ENCODE measurements at regions not wholly inside any gene's neighbourhood (a gene's known extent, or its start where the extent isn't known, plus 50 kb on each side); places are given as distances from the start of the nearest gene placed in this dataset.

DNA sequence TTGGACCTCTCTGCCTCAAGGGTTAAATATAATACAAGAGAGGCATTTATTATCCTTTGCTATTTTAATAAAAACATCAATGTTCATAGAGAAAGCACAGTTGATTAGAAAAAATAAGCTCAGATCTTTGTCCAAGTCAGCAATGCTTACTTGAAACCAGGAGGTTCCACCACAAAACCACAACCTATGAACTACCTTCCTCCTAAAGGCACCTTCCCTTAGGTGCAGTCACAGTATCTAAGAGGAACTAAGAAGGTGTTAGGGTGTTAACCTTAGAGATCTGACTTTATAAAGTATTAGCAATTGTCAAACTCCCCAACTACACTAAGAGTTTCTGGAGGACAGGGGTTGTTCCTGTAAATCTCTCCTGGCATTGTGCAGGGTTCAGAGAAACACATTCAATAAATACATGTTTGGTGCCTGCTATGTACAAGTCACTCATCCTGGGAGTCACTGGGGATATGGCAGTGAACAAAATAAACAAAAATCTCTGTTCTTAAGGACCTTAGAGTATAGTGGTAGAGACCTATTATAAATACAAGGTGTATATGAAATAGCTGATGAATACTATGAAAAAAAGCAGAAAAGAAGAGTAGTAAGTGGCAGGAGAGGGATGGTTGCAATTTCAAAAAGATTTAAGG is 208.6 kb downstream of the NFKBIZ start:
- H3K4me3 ChIP-seq = no peak overlapping the region
- FAIRE-seq = peak; percentile 98
- BruUV-seq (replicated peaks) = no TSS peak
- no peak for TF ChIP-seq MYB (IDR thresholded peaks at IDR 0.05; ENCODE audit: borderline replicate concordance, low read depth, low read length)
- TF ChIP-seq WRNIP1 (IDR thresholded peaks at IDR 0.05; ENCODE audit: borderline replicate concordance, low read depth, low read length) = no peak
- peak; percentile 84 for TF ChIP-seq MTA2 (IDR thresholded peaks at IDR 0.05; ENCODE audit: low read depth)
- TF ChIP-seq HDAC6 (IDR thresholded peaks at IDR 0.05; ENCODE audit: unreplicated experiment) = no peak
- TF ChIP-seq HDGF (IDR thresholded peaks at IDR 0.05) = no peak
- TF ChIP-seq ESRRA (IDR thresholded peaks at IDR 0.05; ENCODE audit: low read length) = no peak
- TF ChIP-seq, protein P1, sequence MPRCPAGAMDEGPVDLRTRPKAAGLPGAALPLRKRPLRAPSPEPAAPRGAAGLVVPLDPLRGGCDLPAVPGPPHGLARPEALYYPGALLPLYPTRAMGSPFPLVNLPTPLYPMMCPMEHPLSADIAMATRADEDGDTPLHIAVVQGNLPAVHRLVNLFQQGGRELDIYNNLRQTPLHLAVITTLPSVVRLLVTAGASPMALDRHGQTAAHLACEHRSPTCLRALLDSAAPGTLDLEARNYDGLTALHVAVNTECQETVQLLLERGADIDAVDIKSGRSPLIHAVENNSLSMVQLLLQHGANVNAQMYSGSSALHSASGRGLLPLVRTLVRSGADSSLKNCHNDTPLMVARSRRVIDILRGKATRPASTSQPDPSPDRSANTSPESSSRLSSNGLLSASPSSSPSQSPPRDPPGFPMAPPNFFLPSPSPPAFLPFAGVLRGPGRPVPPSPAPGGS (IDR thresholded peaks at IDR 0.05; ENCODE audit: borderline replicate concordance, insufficient read depth, low read depth, low read length, poor library complexity, severe bottlenecking) = no peak
- TF ChIP-seq, protein P2, sequence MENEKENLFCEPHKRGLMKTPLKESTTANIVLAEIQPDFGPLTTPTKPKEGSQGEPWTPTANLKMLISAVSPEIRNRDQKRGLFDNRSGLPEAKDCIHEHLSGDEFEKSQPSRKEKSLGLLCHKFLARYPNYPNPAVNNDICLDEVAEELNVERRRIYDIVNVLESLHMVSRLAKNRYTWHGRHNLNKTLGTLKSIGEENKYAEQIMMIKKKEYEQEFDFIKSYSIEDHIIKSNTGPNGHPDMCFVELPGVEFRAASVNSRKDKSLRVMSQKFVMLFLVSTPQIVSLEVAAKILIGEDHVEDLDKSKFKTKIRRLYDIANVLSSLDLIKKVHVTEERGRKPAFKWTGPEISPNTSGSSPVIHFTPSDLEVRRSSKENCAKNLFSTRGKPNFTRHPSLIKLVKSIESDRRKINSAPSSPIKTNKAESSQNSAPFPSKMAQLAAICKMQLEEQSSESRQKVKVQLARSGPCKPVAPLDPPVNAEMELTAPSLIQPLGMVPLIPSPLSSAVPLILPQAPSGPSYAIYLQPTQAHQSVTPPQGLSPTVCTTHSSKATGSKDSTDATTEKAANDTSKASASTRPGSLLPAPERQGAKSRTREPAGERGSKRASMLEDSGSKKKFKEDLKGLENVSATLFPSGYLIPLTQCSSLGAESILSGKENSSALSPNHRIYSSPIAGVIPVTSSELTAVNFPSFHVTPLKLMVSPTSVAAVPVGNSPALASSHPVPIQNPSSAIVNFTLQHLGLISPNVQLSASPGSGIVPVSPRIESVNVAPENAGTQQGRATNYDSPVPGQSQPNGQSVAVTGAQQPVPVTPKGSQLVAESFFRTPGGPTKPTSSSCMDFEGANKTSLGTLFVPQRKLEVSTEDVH (IDR thresholded peaks at IDR 0.05; ENCODE audit: low read depth, partially characterized antibody) = no peak
- TF ChIP-seq, protein P3, sequence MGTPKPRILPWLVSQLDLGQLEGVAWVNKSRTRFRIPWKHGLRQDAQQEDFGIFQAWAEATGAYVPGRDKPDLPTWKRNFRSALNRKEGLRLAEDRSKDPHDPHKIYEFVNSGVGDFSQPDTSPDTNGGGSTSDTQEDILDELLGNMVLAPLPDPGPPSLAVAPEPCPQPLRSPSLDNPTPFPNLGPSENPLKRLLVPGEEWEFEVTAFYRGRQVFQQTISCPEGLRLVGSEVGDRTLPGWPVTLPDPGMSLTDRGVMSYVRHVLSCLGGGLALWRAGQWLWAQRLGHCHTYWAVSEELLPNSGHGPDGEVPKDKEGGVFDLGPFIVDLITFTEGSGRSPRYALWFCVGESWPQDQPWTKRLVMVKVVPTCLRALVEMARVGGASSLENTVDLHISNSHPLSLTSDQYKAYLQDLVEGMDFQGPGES (IDR thresholded peaks at IDR 0.05) = no peak
- no peak for TF ChIP-seq SUPT20H (IDR thresholded peaks at IDR 0.05; ENCODE audit: borderline replicate concordance, control insufficient read depth, low read depth, low read length)
- TF ChIP-seq, protein P4, sequence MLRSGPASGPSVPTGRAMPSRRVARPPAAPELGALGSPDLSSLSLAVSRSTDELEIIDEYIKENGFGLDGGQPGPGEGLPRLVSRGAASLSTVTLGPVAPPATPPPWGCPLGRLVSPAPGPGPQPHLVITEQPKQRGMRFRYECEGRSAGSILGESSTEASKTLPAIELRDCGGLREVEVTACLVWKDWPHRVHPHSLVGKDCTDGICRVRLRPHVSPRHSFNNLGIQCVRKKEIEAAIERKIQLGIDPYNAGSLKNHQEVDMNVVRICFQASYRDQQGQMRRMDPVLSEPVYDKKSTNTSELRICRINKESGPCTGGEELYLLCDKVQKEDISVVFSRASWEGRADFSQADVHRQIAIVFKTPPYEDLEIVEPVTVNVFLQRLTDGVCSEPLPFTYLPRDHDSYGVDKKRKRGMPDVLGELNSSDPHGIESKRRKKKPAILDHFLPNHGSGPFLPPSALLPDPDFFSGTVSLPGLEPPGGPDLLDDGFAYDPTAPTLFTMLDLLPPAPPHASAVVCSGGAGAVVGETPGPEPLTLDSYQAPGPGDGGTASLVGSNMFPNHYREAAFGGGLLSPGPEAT (IDR thresholded peaks at IDR 0.05; ENCODE audit: low read depth) = peak; percentile 74
- TF ChIP-seq SMAD1 (IDR thresholded peaks at IDR 0.05; ENCODE audit: low read depth, partially characterized antibody) = no peak
- TF ChIP-seq NRF1 (conservative IDR thresholded peaks at IDR 0.05; ENCODE audit: low read depth, low read length) = no peak
- no peak for TF ChIP-seq NR2C1 (IDR thresholded peaks at IDR 0.05)
- no peak for TF ChIP-seq SUZ12 (IDR thresholded peaks at IDR 0.05; ENCODE audit: unreplicated experiment)
- TF ChIP-seq JUNB (IDR thresholded peaks at IDR 0.05) = no peak; the same call in 1 of the 2 replicates
- TF ChIP-seq ATF7 (IDR thresholded peaks at IDR 0.05; ENCODE audit: low read depth) = peak; percentile 65

More for the DNA sequence above, 208.6 kb downstream of the NFKBIZ start:
- H3K36me3 ChIP-seq (ENCODE audit: control insufficient read depth in 2 of 2, insufficient read depth in 2 of 2, low read length in 1 of 2) = no peaks in the 10 kb centered on the region
- intact Hi-C loops (cut with micrococcal nuclease; ENCODE audit: unreplicated experiment) = loop anchor here (2.0 to 5.0 kb wide), 4 partner anchors 69 to 231 kb away; no protein-coding TSS in a partner anchor
- DNase-seq (ENCODE audit: low read depth, low spot score) (peak; percentile 85), ATAC-seq (peak; percentile 79)
- H3K4me2 ChIP-seq (ENCODE audit: control insufficient read depth, insufficient read depth) = peak overlapping the region; percentile 50
- H2AFZ ChIP-seq (ENCODE audit: control insufficient read depth, low read depth, low read length) = no peak overlapping the region
- SMC1A ChIA-PET (ENCODE audit: uncharacterized antibody, unreplicated experiment) = interaction anchor here (0.8 to 9.6 kb wide), 17 partner anchors 11 to 244 kb away, joined by 3 to 145 read pairs (median 6); no protein-coding TSS in a partner anchor
- H3K4me1 ChIP-seq (ENCODE audit: control insufficient read depth, insufficient read depth, low read length) = peaks cover 37% of the 10 kb centered on the region
- peak overlapping the region; percentile 65 for H3K27ac ChIP-seq (ENCODE audit: control insufficient read depth, insufficient read depth)
- in situ Hi-C loops (cut with MboI) = no loop called here
- no peaks in the 10 kb centered on the region for H3K27me3 ChIP-seq (replicated peaks in 1 of 2; ENCODE audit: control insufficient read depth in 2 of 2, insufficient read depth in 2 of 2, low read length in 1 of 2)
- H3K9me3 ChIP-seq (replicated peaks; ENCODE audit: control insufficient read depth, insufficient read depth, low read length) = no peaks in the 10 kb centered on the region; the same call in 2 of the 3 replicates
- H3K9ac ChIP-seq (ENCODE audit: control insufficient read depth, insufficient read depth, low read length) = no peak overlapping the region
- no peaks in the 10 kb centered on the region for H3K79me2 ChIP-seq (ENCODE audit: control insufficient read depth, insufficient read depth, low read length)
- POLR2A ChIA-PET = interaction anchor here (1.0 to 3.5 kb wide), 3 partner anchors 20 to 157 kb away, joined by 3 to 25 read pairs (median 5); no protein-coding TSS in a partner anchor
- RAD21 ChIA-PET (ENCODE audit: unreplicated experiment) = interaction anchor here (0.5 to 5.3 kb wide), 17 partner anchors 11 to 1485 kb away, joined by 3 to 148 read pairs (median 5); no protein-coding TSS in a partner anchor
- no peaks in the 10 kb centered on the region for H4K20me1 ChIP-seq (ENCODE audit: control insufficient read depth, insufficient read depth)
- CTCF ChIA-PET = interaction anchor here (1.0 to 3.9 kb wide), 4 partner anchors 20 to 246 kb away, joined by 3 to 25 read pairs (median 6); no protein-coding TSS in a partner anchor
